Neural crest cell (in vitro differentiated cells): ENCODE measurements at regions not wholly inside any gene's neighbourhood (a gene's known extent, or its start where the extent isn't known, plus 50 kb on each side); places are given as distances from the start of the nearest gene placed in this dataset.

Experiments
- DNase-seq: peaks from one replicate; pipeline ENCODE4 v3.0.0; 2021; ENCODE audit warnings: low read depth, mixed read lengths, low spot score
- H3K27ac Mint-ChIP-seq: one replicate; pipeline ENCODE4 v1.8.0; 2021; ENCODE audit warnings: mild to moderate bottlenecking, mixed read lengths; ENCODE audit not compliant: unreplicated experiment
- H3K27me3 Mint-ChIP-seq: 2 replicates; pipeline ENCODE4 v1.8.0; 2021; ENCODE audit warnings: low read depth, mild to moderate bottlenecking, mixed read lengths
- H3K36me3 Mint-ChIP-seq: 2 replicates; pipeline ENCODE4 v1.8.0; 2021; ENCODE audit warnings: low read depth, mild to moderate bottlenecking, mixed read lengths
- H3K4me1 Mint-ChIP-seq: 2 replicates; pipeline ENCODE4 v1.8.0; 2021; ENCODE audit warnings: mixed read lengths
- H3K4me3 Mint-ChIP-seq: one replicate; pipeline ENCODE4 v1.8.0; 2021; ENCODE audit warnings: mild to moderate bottlenecking, mixed read lengths
- H3K9me3 Mint-ChIP-seq: 2 replicates; pipeline ENCODE4 v1.8.0; 2021; ENCODE audit warnings: mixed read lengths
- CTCF ChIP-seq: fragments of 200-600 bp; sonication (generic); conservative IDR thresholded peaks from 2 replicates; pipeline ENCODE4 v1.5.0; 2021; ENCODE audit warnings: antibody characterized with exemption, mild to moderate bottlenecking

- Mint-ChIP-seq H3K27ac (no peak overlapping the region), H3K9me3 (no peaks in the 10 kb centered on the region), H3K27me3 (no peaks in the 10 kb centered on the region), H3K4me1 (peaks cover 8% of the 10 kb centered on the region), H3K4me3 (no peak overlapping the region), H3K36me3 (no peaks in the 10 kb centered on the region)
- DNase-seq = no peak
- no peak for TF ChIP-seq CTCF
Observed at GRCh38 chr1:227397354-227397978, 79.2 kb upstream of the CDC42BPA start.

- no peak for DNase-seq
- peaks cover 8% of the 10 kb centered on the region for H3K4me1 Mint-ChIP-seq
- peak overlapping the region; percentile 59 for H3K27ac Mint-ChIP-seq
- no peaks in the 10 kb centered on the region for H3K27me3 Mint-ChIP-seq
- no peak for TF ChIP-seq CTCF
- H3K9me3 Mint-ChIP-seq = no peaks in the 10 kb centered on the region
- no peak overlapping the region for H3K4me3 Mint-ChIP-seq
- no peaks in the 10 kb centered on the region for H3K36me3 Mint-ChIP-seq
Observed at GRCh38 chr1:227396539-227397353, 78.5 kb upstream of the CDC42BPA start.

- Mint-ChIP-seq H3K27me3 (no peaks in the 10 kb centered on the region), H3K4me1 (peaks cover 5% of the 10 kb centered on the region), H3K9me3 (no peaks in the 10 kb centered on the region), H3K27ac (no peak overlapping the region), H3K36me3 (no peaks in the 10 kb centered on the region), H3K4me3 (no peak overlapping the region)
- no peak for DNase-seq
- TF ChIP-seq CTCF = no peak
Observed at GRCh38 chr1:227395426-227396028, 77.2 kb upstream of the CDC42BPA start.

DNA sequence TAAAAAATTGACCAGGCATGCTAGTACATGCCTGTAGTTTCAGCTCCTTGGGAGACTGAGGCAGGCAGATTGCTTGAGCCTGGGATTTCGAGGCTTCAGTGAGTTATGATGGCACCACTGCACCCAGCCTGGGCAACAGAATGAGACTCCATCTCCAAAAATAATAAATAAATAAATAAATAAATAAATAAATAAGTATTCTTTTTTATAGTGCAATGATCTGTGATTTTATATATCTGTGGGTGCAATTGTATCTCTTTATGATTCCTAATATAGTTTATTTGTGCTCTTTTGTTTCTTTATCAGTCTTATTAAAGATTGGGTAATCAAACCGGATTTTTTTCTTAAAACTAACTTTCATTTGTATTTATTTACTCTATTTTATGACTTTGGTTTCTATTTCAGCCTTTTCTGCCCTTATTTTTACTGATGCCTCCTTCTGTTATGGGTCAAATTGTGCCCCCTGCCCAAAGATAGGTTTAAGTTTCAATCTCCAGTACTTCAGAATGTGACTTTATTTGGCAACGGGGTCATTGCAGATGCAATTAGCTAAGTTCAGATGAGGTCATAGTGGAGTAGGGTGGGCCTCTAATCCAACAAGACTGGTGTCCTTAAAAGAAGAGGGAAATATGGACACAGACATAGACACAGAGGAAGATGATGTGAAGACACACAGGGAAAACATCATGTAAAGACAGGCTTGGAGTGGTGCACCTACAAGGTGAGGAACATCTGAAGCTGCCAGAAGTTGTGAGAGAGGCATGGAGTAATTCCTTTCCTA, 74.9 kb upstream of the CDC42BPA start:
- no peaks in the 10 kb centered on the region for H3K9me3 Mint-ChIP-seq
- no peak for TF ChIP-seq CTCF

DNA sequence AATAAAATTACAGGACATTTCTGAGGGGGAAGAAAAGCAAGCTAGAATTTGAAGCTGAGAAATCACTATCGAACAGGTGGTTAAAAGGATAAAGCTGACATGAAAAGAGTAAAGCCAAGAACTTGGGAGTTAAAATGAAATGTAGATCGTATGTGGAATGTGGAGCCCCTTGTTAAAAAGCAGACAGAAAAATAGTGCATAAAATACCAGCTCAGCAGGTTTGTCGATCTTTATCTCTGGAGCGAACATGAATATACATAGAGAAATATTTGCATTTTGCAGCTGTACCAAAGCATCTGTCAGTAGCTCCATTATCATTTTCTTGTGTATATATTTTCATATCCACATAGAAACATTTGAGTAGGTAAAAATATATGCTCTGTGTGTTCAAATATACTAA, 73.6 kb upstream of the CDC42BPA start:
- no peaks in the 10 kb centered on the region for H3K9me3 Mint-ChIP-seq
- no peak for DNase-seq
- H3K27ac Mint-ChIP-seq = no peak overlapping the region
- H3K4me1 Mint-ChIP-seq = peaks cover 5% of the 10 kb centered on the region
- H3K4me3 Mint-ChIP-seq = no peak overlapping the region
- TF ChIP-seq CTCF = no peak
- no peaks in the 10 kb centered on the region for H3K36me3 Mint-ChIP-seq
- H3K27me3 Mint-ChIP-seq = no peaks in the 10 kb centered on the region

More for the DNA sequence above, 74.9 kb upstream of the CDC42BPA start:
- H3K4me3 Mint-ChIP-seq = no peak overlapping the region
- H3K4me1 Mint-ChIP-seq = peaks cover 5% of the 10 kb centered on the region
- H3K27ac Mint-ChIP-seq = no peak overlapping the region
- DNase-seq = no peak
- H3K27me3 Mint-ChIP-seq = no peaks in the 10 kb centered on the region
- no peaks in the 10 kb centered on the region for H3K36me3 Mint-ChIP-seq
